ENCODE measurements at regions not wholly inside any gene's neighbourhood (a gene's known extent, or its start where the extent isn't known, plus 50 kb on each side); places are given as distances from the start of the nearest gene placed in this dataset.

DNA sequence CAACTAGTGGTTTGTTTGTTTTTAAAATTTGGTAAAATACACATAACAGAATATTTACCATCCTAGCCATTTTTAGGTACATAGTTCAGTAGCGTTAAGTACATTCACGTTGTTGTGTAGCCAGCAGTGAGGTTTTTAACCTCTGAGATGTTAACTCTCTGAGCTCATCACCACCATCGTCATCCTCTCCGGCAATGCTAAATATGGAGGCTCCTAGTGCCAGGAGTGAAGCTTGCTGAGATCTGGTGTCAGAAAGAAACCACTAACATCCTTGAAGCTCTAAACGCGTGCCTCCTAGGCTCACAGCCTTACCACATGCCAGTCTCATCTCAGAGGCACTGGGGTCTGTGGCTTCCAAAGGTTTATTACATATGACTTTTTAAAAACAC, 330.2 kb upstream of the B3GAT1 start:
- ChIA-PET POLR2A (no interaction called here), CTCF (no interaction called here)
- H3K36me3 ChIP-seq (ENCODE audit: control insufficient read depth, insufficient read depth, low read length), result no peaks in the 10 kb centered on the region
- H3K27ac ChIP-seq (ENCODE audit: low read length), result no peak overlapping the region
- BruUV-seq (replicated peaks), result no TSS peak
- ATAC-seq (no peak), DNase-seq (ENCODE audit: low read depth, low spot score) (no peak)
- intact Hi-C loops (cut with micrococcal nuclease; ENCODE audit: unreplicated experiment) (no loop called here), in situ Hi-C loops (cut with HindIII; ENCODE audit: low pct_unique_long_range_greater_than_20kb, low sequenced_read_pairs) (no loop called here)
- no peak for TF ChIP-seq POLR2AphosphoS5 (IDR thresholded peaks at IDR 0.05; ENCODE audit: low read depth, low read length)
- TF ChIP-seq SIN3A (IDR thresholded peaks at IDR 0.05; ENCODE audit: borderline replicate concordance, insufficient read depth, low read depth, low read length), result no peak
- no peak for TF ChIP-seq CTCF (IDR thresholded peaks at IDR 0.05)
- TF ChIP-seq, protein P1, sequence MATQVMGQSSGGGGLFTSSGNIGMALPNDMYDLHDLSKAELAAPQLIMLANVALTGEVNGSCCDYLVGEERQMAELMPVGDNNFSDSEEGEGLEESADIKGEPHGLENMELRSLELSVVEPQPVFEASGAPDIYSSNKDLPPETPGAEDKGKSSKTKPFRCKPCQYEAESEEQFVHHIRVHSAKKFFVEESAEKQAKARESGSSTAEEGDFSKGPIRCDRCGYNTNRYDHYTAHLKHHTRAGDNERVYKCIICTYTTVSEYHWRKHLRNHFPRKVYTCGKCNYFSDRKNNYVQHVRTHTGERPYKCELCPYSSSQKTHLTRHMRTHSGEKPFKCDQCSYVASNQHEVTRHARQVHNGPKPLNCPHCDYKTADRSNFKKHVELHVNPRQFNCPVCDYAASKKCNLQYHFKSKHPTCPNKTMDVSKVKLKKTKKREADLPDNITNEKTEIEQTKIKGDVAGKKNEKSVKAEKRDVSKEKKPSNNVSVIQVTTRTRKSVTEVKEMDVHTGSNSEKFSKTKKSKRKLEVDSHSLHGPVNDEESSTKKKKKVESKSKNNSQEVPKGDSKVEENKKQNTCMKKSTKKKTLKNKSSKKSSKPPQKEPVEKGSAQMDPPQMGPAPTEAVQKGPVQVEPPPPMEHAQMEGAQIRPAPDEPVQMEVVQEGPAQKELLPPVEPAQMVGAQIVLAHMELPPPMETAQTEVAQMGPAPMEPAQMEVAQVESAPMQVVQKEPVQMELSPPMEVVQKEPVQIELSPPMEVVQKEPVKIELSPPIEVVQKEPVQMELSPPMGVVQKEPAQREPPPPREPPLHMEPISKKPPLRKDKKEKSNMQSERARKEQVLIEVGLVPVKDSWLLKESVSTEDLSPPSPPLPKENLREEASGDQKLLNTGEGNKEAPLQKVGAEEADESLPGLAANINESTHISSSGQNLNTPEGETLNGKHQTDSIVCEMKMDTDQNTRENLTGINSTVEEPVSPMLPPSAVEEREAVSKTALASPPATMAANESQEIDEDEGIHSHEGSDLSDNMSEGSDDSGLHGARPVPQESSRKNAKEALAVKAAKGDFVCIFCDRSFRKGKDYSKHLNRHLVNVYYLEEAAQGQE (IDR thresholded peaks at IDR 0.05; ENCODE audit: insufficient read depth in 1 of 2, low read depth in 2 of 2, low read length in 1 of 2), result no peak
- TF ChIP-seq TCF7L2 (IDR thresholded peaks at IDR 0.05; ENCODE audit: low read depth, low read length), result no peak
- peaks cover 4% of the 10 kb centered on the region; the same call in 1 of the 2 replicates for H3K27me3 ChIP-seq (ENCODE audit: control insufficient read depth, insufficient read depth, low read length)
- H3K4me1 ChIP-seq (ENCODE audit: control insufficient read depth, insufficient read depth, low read length), result no peaks in the 10 kb centered on the region
- H3K9me3 ChIP-seq (ENCODE audit: control insufficient read depth, insufficient read depth, low read depth, low read length), result no peaks in the 10 kb centered on the region
- H3K4me3 ChIP-seq (ENCODE audit: low read depth in 2 of 2, low read length in 2 of 2), result no peak overlapping the region

GRCh38 chr11:134741453-134742223, 329.6 kb upstream of the B3GAT1 start:
- no TSS peak for BruUV-seq (replicated peaks)
- Histone ChIP-seq H3K9me3 (ENCODE audit: control insufficient read depth, insufficient read depth, low read depth, low read length) (no peaks in the 10 kb centered on the region), H3K4me1 (ENCODE audit: control insufficient read depth, insufficient read depth, low read length) (no peaks in the 10 kb centered on the region), H3K27me3 (ENCODE audit: control insufficient read depth, insufficient read depth, low read length) (peaks cover 3% of the 10 kb centered on the region; the same call in 1 of the 2 replicates), H3K27ac (ENCODE audit: low read length) (no peak overlapping the region), H3K4me3 (ENCODE audit: low read depth in 2 of 2, low read length in 2 of 2) (no peak overlapping the region), H3K36me3 (ENCODE audit: control insufficient read depth, insufficient read depth, low read length) (no peaks in the 10 kb centered on the region)
- ChIA-PET POLR2A (no interaction called here), CTCF (no interaction called here)
- intact Hi-C loops (cut with micrococcal nuclease; ENCODE audit: unreplicated experiment), result no loop called here
- in situ Hi-C loops (cut with HindIII; ENCODE audit: low pct_unique_long_range_greater_than_20kb, low sequenced_read_pairs), result no loop called here
- TF ChIP-seq, protein P1 (IDR thresholded peaks at IDR 0.05; ENCODE audit: insufficient read depth in 1 of 2, low read depth in 2 of 2, low read length in 1 of 2), result no peak
- no peak for TF ChIP-seq CTCF (IDR thresholded peaks at IDR 0.05)
- no peak for TF ChIP-seq TCF7L2 (IDR thresholded peaks at IDR 0.05; ENCODE audit: low read depth, low read length)
- no peak for TF ChIP-seq POLR2AphosphoS5 (IDR thresholded peaks at IDR 0.05; ENCODE audit: low read depth, low read length)
- TF ChIP-seq SIN3A (IDR thresholded peaks at IDR 0.05; ENCODE audit: borderline replicate concordance, insufficient read depth, low read depth, low read length), result no peak
- DNase-seq (ENCODE audit: low read depth, low spot score) (no peak), ATAC-seq (peak; percentile 29; the same call in 1 of the 2 replicates)

Measured in Panc1 (cell line).